Parathyroid adenoma (tissue), 2 donors: ENCODE measurements at regions not wholly inside any gene's neighbourhood (a gene's known extent, or its start where the extent isn't known, plus 50 kb on each side); places are given as distances from the start of the nearest gene placed in this dataset.

Experiments used
- H2AFZ ChIP-seq: fragments of 300-600 bp; sonication (generic); one replicate; pipeline ENCODE4 v1.7.0; 2017; ENCODE audit warnings: antibody characterized with exemption, mild to moderate bottlenecking
- H3K27ac ChIP-seq: fragments of 300-600 bp; sonication (generic); one replicate; pipeline ENCODE4 v1.7.0; 2017
- H3K27me3 ChIP-seq: fragments of 300-600 bp; sonication (generic); one replicate; pipeline ENCODE4 v1.7.0; 2017; ENCODE audit warnings: low read length; ENCODE audit not compliant: control insufficient read depth, insufficient read depth
- H3K36me3 ChIP-seq: fragments of 300-600 bp; sonication (generic); one replicate; pipeline ENCODE4 v1.7.0; 2017; ENCODE audit warnings: low read length; ENCODE audit not compliant: control insufficient read depth, insufficient read depth
- H3K4me1 ChIP-seq: fragments of 300-600 bp; sonication (generic); one replicate; pipeline ENCODE4 v1.7.0; 2017; ENCODE audit warnings: control low read depth
- H3K4me2 ChIP-seq: fragments of 300-600 bp; sonication (generic); one replicate; pipeline ENCODE4 v1.7.0; 2017; ENCODE audit warnings: low read length
- H3K4me3 ChIP-seq: fragments of 300-600 bp; sonication (generic); one replicate; pipeline ENCODE4 v1.7.0; 2017; ENCODE audit warnings: low read depth, low read length
- H3K79me2 ChIP-seq: fragments of 300-600 bp; sonication (generic); one replicate; pipeline ENCODE4 v1.7.0; 2017; ENCODE audit warnings: control low read depth
- H3K9ac ChIP-seq: fragments of 300-600 bp; sonication (generic); one replicate; pipeline ENCODE4 v1.7.0; 2017; ENCODE audit warnings: mild to moderate bottlenecking
- H3K9me3 ChIP-seq: fragments of 300-600 bp; sonication (generic); one replicate; pipeline ENCODE4 v1.7.0; 2017; ENCODE audit warnings: low read length; ENCODE audit not compliant: control insufficient read depth
- CTCF ChIP-seq: fragments of 300-600 bp; sonication (generic); IDR thresholded peaks from one replicate; pipeline ENCODE4 v1.7.0; 2017; ENCODE audit warnings: antibody characterized with exemption, mild to moderate bottlenecking
- donor health status: primary hyperparathyroidism.

GRCh38 chr4:134645778-134646177, 444.2 kb upstream of the PABPC4L start:
- Histone ChIP-seq H3K9ac (no peak overlapping the region), H3K4me3 (no peak overlapping the region), H2AFZ (no peak overlapping the region), H3K27ac (no peak overlapping the region), H3K4me2 (no peak overlapping the region), H3K79me2 (no peaks in the 10 kb centered on the region), H3K27me3 (no peaks in the 10 kb centered on the region), H3K4me1 (no peaks in the 10 kb centered on the region), H3K9me3 (no peaks in the 10 kb centered on the region), H3K36me3 (no peaks in the 10 kb centered on the region)
- no peak for TF ChIP-seq CTCF

GRCh38 chr4:134636338-134637051, 434.9 kb upstream of the PABPC4L start:
- Histone ChIP-seq H3K4me2 (no peak overlapping the region), H3K36me3 (no peaks in the 10 kb centered on the region), H3K4me1 (no peaks in the 10 kb centered on the region), H3K27ac (no peak overlapping the region), H3K4me3 (no peak overlapping the region), H3K79me2 (no peaks in the 10 kb centered on the region), H3K27me3 (no peaks in the 10 kb centered on the region), H3K9ac (no peak overlapping the region), H3K9me3 (no peaks in the 10 kb centered on the region), H2AFZ (no peak overlapping the region)
- no peak for TF ChIP-seq CTCF

GRCh38 chr4:134634301-134634700, 432.7 kb upstream of the PABPC4L start:
- Histone ChIP-seq H3K27ac (no peak overlapping the region), H2AFZ (no peak overlapping the region), H3K4me1 (no peaks in the 10 kb centered on the region), H3K4me3 (no peak overlapping the region), H3K9me3 (no peaks in the 10 kb centered on the region), H3K27me3 (no peaks in the 10 kb centered on the region), H3K4me2 (no peak overlapping the region), H3K9ac (no peak overlapping the region), H3K36me3 (no peaks in the 10 kb centered on the region), H3K79me2 (no peaks in the 10 kb centered on the region)
- TF ChIP-seq CTCF, result no peak

GRCh38 chr4:134632056-134632455, 430.5 kb upstream of the PABPC4L start:
- Histone ChIP-seq H3K27ac (no peak overlapping the region), H3K9ac (no peak overlapping the region), H3K27me3 (no peaks in the 10 kb centered on the region), H2AFZ (no peak overlapping the region), H3K4me1 (no peaks in the 10 kb centered on the region), H3K9me3 (no peaks in the 10 kb centered on the region), H3K36me3 (no peaks in the 10 kb centered on the region), H3K79me2 (no peaks in the 10 kb centered on the region), H3K4me2 (no peak overlapping the region), H3K4me3 (no peak overlapping the region)
- TF ChIP-seq CTCF, result no peak

- Histone ChIP-seq H3K4me1 (no peaks in the 10 kb centered on the region), H3K27ac (no peak overlapping the region), H3K79me2 (no peaks in the 10 kb centered on the region), H3K9me3 (no peaks in the 10 kb centered on the region), H3K4me3 (no peak overlapping the region), H3K9ac (no peak overlapping the region), H3K36me3 (no peaks in the 10 kb centered on the region), H3K27me3 (no peaks in the 10 kb centered on the region), H2AFZ (no peak overlapping the region), H3K4me2 (no peak overlapping the region)
- no peak for TF ChIP-seq CTCF
These were observed 426.5 kb upstream of the PABPC4L start for GRCh38 chr4:134628066-134628465.
